Skeletal muscle tissue (tissue), 3 donors: ENCODE measurements at regions not wholly inside any gene's neighbourhood (a gene's known extent, or its start where the extent isn't known, plus 50 kb on each side); places are given as distances from the start of the nearest gene placed in this dataset.
"Not testable (repeated sequence)": the region's sequence is repeated elsewhere in the genome, so short reads cannot be mapped to it uniquely, and the experiment has no call there.

Experiments
- H3K27ac ChIP-seq: one replicate; pipeline ENCODE4 v1.7.0; 2013; ENCODE audit warnings: mild to moderate bottlenecking, low read depth, low read length, inconsistent platforms
- H3K27me3 ChIP-seq, 3 donors: one replicate each; pipeline ENCODE4 v1.7.0; 2013; ENCODE audit warnings: low read length in 3 of 3; ENCODE audit not compliant: control insufficient read depth in 3 of 3, insufficient read depth in 3 of 3
- H3K36me3 ChIP-seq, 3 donors: one replicate each; pipeline ENCODE4 v1.7.0; 2013; ENCODE audit warnings: low read length in 3 of 3; ENCODE audit not compliant: control insufficient read depth in 3 of 3, insufficient read depth in 3 of 3
- H3K4me1 ChIP-seq, 3 donors: one replicate each; pipeline ENCODE4 v1.7.0; 2013; ENCODE audit warnings: low read length in 3 of 3, mild to moderate bottlenecking in 3 of 3; ENCODE audit not compliant: control insufficient read depth in 3 of 3, insufficient read depth in 3 of 3
- H3K4me3 ChIP-seq, 3 donors: one replicate each; pipeline ENCODE4 v1.7.0; 2013; ENCODE audit warnings: low read length in 3 of 3
- H3K9ac ChIP-seq, 3 donors: one replicate each; pipeline ENCODE4 v1.7.0; 2013; ENCODE audit warnings: low read length in 3 of 3, mild to moderate bottlenecking in 3 of 3, moderate library complexity in 2 of 3, low read depth in 1 of 3
- H3K9me3 ChIP-seq, 3 donors: one replicate each; pipeline ENCODE4 v1.7.0; 2013; ENCODE audit warnings: low read length in 3 of 3; ENCODE audit not compliant: control insufficient read depth in 3 of 3
- donor health status: Osteomylitis.

- H3K9ac ChIP-seq, result no peak overlapping the region
Observed at GRCh38 chr1:58944439-58944838, 160.6 kb upstream of the JUN start.

GRCh38 chr1:58946390-58946789 is 162.5 kb upstream of the JUN start:
- H3K36me3 ChIP-seq, result no peaks in the 10 kb centered on the region
- H3K9me3 ChIP-seq, result no peaks in the 10 kb centered on the region

More at GRCh38 chr1:58944439-58944838, 160.6 kb upstream of the JUN start:
- no peaks in the 10 kb centered on the region for H3K36me3 ChIP-seq
- H3K9me3 ChIP-seq, result no peaks in the 10 kb centered on the region
- H3K27me3 ChIP-seq, result no peaks in the 10 kb centered on the region
- H3K27ac ChIP-seq, result no peak overlapping the region
- H3K4me1 ChIP-seq, result peaks cover 0 to 3% (median 0%) of the 10 kb centered on the region in 3 donors
- no peak overlapping the region for H3K4me3 ChIP-seq

GRCh38 chr1:58948671-58949070 is 164.8 kb upstream of the JUN start:
- Histone ChIP-seq H3K27me3 (no peaks in the 10 kb centered on the region), H3K4me1 (no peaks in the 10 kb centered on the region), H3K9me3 (no peaks in the 10 kb centered on the region), H3K27ac (no peak overlapping the region), H3K4me3 (no peak overlapping the region), H3K9ac (no peak overlapping the region), H3K36me3 (no peaks in the 10 kb centered on the region)

More at GRCh38 chr1:58946390-58946789, 162.5 kb upstream of the JUN start:
- no peak overlapping the region for H3K4me3 ChIP-seq
- H3K4me1 ChIP-seq, result peaks cover 0 to 3% (median 0%) of the 10 kb centered on the region in 3 donors
- no peaks in the 10 kb centered on the region for H3K27me3 ChIP-seq
- H3K9ac ChIP-seq, result no peak overlapping the region
- H3K27ac ChIP-seq, result no peak overlapping the region

GRCh38 chr1:58949551-58950220 is 165.8 kb upstream of the JUN start:
- H3K9me3 ChIP-seq, result no peaks in the 10 kb centered on the region
- no peaks in the 10 kb centered on the region for H3K36me3 ChIP-seq
- H3K4me1 ChIP-seq, result no peaks in the 10 kb centered on the region
- no peak overlapping the region for H3K9ac ChIP-seq
- H3K27me3 ChIP-seq, result no peaks in the 10 kb centered on the region
- H3K4me3 ChIP-seq, result no peak overlapping the region
- H3K27ac ChIP-seq, result no peak overlapping the region

GRCh38 chr1:58950897-58951296 is 167.1 kb upstream of the JUN start:
- H3K4me3 ChIP-seq, result no peak overlapping the region
- H3K4me1 ChIP-seq, result no peaks in the 10 kb centered on the region
- H3K27me3 ChIP-seq, result no peaks in the 10 kb centered on the region
- H3K9me3 ChIP-seq, result no peaks in the 10 kb centered on the region
- H3K9ac ChIP-seq, result no peak overlapping the region
- no peaks in the 10 kb centered on the region for H3K36me3 ChIP-seq
- H3K27ac ChIP-seq, result no peak overlapping the region

- H3K4me1 ChIP-seq, H3K9me3 ChIP-seq, H3K36me3 ChIP-seq, H3K9ac ChIP-seq, H3K27me3 ChIP-seq, H3K4me3 ChIP-seq, H3K27ac ChIP-seq: not testable (repeated sequence)
Observed at GRCh38 chr1:58953951-58954350, 170.1 kb upstream of the JUN start.

GRCh38 chr1:58963287-58963686 is 179.4 kb upstream of the JUN start:
- not testable (repeated sequence) for H3K36me3 ChIP-seq, H3K9ac ChIP-seq, H3K4me3 ChIP-seq, H3K27me3 ChIP-seq, H3K9me3 ChIP-seq, H3K27ac ChIP-seq
- peaks cover 26 to 37% (median 31%) of the 10 kb centered on the region in 3 donors for H3K4me1 ChIP-seq

GRCh38 chr1:58964428-58964827 is 180.6 kb upstream of the JUN start:
- Histone ChIP-seq H3K36me3 (no peaks in the 10 kb centered on the region), H3K4me1 (peaks cover 33 to 40% (median 39%) of the 10 kb centered on the region in 3 donors), H3K27ac (no peak overlapping the region), H3K9ac (no peak overlapping the region), H3K27me3 (no peaks in the 10 kb centered on the region), H3K9me3 (no peaks in the 10 kb centered on the region), H3K4me3 (no peak overlapping the region)

GRCh38 chr1:58964880-58965279 is 181.0 kb upstream of the JUN start:
- Histone ChIP-seq H3K4me1 (peaks cover 33 to 40% (median 39%) of the 10 kb centered on the region in 3 donors), H3K36me3 (no peaks in the 10 kb centered on the region), H3K4me3 (no peak overlapping the region), H3K27ac (no peak overlapping the region), H3K27me3 (no peaks in the 10 kb centered on the region), H3K9ac (no peak overlapping the region), H3K9me3 (no peaks in the 10 kb centered on the region)

GRCh38 chr1:58966103-58966916 is 182.5 kb upstream of the JUN start:
- Histone ChIP-seq H3K4me3 (peak overlapping the region in 1 of 3 donors; percentile 0), H3K9me3 (no peaks in the 10 kb centered on the region), H3K27ac (peak overlapping the region; percentile 49), H3K9ac (peak overlapping the region in 1 of 3 donors; percentile 24), H3K4me1 (peaks cover 33 to 48% (median 41%) of the 10 kb centered on the region in 3 donors), H3K27me3 (no peaks in the 10 kb centered on the region), H3K36me3 (no peaks in the 10 kb centered on the region)
